HG02588 (cell line): ENCODE measurements at regions not wholly inside any gene's neighbourhood (a gene's known extent, or its start where the extent isn't known, plus 50 kb on each side); places are given as distances from the start of the nearest gene placed in this dataset.

Experiments
- ATAC-seq: cut with Tn5 transposase; IDR thresholded peaks from one replicate; pipeline ENCODE4 v1.9.1; 2021; ENCODE audit warnings: mild to moderate bottlenecking, moderate library complexity; ENCODE audit not compliant: unreplicated experiment

DNA sequence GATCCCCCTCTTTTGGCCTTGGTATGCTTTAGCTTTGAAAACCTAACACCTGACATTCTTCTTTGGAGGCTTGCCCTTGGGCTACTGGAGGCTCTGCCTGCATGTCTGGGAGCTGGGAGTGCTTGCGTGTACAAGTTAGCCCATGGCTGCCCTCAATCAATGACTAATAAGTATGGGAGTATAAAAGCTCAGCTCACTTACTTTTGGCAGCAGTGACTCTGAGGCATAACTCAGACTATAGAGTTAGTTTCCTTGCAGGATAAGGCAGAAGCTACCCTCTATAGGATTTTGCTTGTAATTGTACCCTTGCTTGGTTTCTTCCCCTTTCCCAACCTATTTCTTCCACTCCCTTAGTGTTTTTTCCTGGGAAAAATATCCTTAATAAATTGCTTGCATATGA is 247.9 kb downstream of the PPP1R2C start:
- no peak for ATAC-seq

DNA sequence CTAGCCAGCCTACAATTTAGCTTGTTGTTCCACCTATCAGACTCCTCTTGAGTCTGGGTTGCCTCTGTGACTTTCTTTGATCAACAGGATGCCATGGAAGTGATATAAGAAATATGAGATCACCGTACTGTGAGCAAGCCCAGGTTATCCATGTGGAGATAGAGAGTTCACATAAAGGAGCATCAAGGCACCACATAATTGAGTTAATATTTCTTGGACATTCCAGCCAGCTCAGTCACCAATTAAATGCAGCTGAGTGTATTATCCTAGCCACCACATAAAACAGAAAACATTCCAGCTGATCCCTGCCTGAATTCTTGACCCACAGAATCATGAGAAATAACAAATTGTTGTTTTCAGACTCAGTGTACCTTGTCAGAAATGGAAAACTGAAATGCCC is 253.6 kb downstream of the PPP1R2C start:
- ATAC-seq: no peak

DNA sequence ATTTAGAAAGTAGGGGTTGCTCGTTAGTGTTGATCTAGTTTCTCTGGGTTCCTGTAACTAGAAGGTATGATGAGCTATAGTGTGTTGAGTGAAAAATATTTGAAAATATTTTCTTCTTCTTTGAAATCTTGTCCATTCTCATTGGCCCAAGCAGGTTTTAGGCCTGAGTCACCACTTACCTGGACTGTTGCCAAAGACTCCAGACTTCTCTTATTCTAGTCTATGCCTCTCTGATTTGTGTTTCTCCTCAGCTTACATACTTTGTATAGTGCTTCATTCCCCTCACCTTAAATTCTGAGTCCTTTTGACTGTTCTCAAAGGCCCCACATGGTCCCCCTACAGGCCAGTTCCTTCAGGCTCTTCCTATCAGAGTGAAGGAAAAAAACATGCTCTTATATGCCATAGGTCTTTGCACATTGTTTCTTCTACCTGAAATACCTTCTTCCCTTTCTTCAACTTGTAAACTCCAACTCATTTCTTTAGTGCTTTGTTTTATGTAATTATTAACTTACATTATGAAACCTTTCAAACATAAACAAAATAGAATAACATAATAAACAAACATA is 258.2 kb downstream of the PPP1R2C start:
- ATAC-seq: no peak

DNA sequence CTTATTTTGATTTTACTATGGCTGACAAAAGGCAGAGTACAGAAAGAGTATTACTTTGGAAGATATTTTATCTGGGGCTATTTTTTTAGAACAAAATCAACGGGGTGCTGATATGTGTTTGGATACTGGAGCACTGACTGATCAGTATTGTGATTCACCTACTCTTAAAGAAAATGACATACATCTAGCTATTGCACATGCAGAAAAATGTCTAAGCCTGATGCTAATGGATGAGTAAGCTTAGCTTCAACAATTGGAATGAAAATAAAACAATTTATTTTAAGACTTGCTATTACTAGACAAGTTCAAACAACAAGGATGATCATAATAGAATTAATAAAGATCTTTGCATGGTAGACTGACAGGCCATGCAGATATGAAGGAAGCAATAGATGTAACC is 262.0 kb downstream of the PPP1R2C start:
- ATAC-seq: no peak

DNA sequence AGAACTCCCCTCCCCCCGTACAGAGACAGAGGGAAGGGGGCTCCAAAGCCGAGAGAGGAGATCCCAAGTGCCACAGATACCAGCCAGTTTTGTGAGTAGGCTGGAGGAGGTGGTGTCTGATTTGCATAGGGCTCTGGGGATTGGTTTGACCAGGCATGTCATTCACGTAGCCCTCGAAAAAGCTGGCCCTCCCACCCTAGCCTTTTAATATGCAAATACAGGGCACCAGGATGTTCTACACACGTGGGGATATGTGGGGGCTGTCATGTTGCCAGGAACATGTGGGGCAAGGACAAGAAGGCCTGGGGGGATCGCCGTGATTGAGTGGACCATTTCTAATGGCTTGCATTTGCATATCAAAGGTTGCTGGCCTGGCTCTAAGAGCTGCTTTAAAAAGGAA is 272.9 kb downstream of the PPP1R2C start:
- ATAC-seq: no peak

DNA sequence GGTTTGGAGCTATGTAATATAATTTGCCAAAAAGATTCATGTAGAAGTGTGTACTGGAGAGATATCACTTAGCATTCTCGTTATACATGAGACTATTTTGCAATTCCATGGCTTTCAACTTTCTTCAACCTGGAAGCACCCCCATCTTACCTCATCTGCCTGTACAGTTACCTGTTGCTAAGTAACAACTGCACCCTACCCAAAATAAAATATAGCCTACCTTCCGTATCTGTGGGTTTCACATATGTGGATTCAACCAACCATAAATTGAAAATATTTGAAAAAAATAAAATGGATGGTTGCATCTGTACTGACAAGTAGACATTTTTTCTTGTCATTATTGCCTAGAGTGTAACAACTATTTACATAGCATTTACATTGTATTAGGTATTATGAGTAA is 278.3 kb downstream of the PPP1R2C start:
- no peak for ATAC-seq

DNA sequence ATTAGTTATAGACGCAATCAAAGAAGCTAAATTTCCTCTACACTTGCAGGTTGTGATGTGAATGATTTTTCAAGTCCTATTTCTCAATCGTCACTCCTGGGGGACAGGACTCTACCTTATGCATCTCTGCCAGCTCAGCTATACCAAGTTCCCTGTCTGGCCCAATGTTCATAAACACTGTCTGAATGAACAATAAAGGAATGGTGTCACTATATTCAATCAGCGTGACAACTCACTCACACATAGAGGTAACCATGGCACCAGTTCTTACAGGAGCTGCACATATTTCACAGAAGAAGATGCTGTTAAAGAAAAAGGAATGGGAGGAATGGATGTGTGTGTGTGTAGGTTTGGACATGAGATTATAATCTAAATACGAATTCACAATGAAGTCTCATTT is 280.6 kb downstream of the PPP1R2C start:
- ATAC-seq: no peak

DNA sequence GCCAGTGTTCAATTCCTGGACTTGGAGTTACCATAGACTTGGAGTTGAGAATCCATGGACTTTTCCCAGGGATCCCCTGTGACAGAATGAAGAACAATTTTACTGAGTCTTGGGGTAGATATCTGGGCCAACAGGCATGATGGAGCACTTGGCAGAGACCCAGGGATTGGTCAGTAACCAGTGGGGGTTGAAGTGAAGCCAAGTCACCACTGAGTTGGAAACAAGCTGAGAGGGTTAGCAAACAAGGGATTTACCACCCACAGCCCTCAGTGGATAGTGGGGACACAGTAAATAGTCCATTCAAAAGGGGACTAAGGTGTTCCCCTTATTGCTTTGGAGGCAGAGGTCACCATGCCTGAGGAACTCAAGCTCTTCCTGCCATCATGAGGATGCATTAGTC is 281.7 kb downstream of the PPP1R2C start:
- ATAC-seq: no peak

DNA sequence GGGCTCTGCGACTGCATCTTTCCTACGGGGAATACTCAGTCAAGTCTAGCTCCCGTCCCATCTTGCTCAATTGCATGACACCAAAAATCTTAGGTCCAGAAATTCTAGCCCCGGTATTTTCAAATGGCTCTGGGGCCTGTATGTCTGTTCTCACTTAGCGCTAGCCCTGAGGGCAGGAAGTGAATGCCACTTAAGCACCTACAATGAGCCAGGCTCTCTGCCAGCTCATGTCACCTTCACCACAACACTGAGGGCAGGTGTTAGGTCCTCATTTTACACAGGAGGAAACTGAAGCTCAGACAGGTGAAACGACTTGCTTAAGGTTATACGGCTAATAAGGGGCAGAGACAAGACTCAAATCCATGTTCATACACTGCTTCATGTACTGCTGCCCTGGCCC is 282.8 kb downstream of the PPP1R2C start:
- no peak for ATAC-seq

DNA sequence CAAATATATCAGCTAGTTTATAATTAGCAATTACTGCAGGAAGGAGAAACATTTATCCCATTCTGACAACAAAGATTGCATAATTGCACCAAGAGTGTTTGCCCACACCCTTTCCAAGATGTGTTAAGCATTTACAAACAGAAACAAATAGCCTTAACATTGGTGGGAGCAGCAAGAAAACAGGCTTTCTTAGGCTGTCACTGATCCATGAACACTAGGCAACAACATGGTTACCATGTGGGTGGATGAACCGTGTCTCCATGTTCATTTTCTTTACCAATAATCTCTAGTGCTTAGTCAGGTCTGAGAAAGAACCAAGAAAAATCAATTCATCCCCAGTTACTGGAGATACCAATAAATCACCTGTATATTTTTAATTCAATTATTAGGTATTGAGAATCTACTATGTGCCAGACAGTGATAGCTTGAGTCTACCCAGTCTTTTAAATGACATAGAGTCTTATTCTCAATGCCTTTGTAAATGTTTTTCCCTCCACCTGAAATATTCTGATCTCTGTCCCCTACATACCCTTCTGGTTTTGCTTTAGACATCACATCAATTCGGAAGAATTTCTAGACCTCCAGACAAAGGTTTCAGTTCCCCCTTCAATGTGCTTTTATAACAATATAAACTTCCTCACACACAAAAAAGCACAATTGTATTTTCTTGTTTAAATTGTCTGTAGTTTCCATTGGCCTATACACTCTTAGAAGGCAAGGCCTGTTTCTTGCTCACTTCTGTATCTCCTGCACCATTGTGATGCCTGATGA is 286.6 kb downstream of the PPP1R2C start:
- no peak for ATAC-seq

DNA sequence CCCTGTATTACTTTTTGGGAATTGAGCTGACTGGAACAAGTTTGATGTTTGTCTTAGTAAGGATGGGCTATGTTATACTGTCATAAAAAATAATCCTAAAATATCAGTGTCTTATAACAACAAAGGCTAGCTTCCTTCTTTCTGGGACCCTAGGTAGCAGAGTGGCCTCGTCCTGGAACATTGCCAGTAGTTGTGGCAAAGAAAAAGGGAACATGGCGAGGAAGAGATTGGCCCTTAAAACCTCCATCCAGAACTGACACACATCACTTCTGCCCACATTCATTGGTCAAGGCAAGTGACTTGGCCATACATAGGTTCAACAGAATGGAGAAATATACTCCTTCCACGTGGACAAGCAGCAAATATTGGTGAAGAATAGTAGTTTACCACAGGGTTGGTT is 287.9 kb downstream of the PPP1R2C start:
- no peak for ATAC-seq

DNA sequence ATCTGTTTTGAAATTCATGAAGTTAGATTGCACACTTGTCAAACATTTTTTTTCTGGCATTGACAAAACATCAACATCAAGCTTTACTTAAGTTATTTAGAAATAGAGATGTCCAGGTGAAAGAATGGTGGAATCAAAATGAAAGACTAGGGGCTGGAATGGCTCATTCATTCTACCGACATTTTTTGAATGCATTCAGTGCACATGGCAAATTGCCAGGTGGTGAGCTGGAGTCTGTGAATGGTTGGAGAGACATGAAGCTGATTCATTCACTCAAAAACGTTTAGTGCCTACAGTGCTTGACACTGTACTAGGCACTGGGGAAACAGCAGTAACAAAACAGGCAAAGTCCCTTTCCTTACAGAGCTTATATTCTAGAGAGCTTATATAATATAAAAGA is 292.4 kb downstream of the PPP1R2C start:
- no peak for ATAC-seq

DNA sequence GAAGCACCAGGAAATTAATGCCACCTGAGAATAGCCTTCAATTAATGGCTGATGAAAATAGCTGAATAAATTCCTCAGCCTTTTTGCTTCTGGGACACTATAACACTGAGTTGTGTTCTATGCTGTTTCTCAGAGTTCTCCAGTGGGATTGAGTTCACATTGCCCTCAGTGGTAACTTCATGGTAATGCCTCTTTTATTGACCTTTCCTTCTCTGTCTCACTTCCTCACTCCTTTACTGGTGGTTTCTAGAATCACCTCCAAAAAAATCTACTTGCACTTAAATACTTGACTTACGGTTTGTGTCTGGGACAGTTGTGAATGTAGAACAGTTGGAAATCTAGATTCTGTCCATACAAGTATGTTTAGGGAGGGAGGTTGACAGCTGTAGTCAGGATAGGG is 293.7 kb downstream of the PPP1R2C start:
- no peak for ATAC-seq

DNA sequence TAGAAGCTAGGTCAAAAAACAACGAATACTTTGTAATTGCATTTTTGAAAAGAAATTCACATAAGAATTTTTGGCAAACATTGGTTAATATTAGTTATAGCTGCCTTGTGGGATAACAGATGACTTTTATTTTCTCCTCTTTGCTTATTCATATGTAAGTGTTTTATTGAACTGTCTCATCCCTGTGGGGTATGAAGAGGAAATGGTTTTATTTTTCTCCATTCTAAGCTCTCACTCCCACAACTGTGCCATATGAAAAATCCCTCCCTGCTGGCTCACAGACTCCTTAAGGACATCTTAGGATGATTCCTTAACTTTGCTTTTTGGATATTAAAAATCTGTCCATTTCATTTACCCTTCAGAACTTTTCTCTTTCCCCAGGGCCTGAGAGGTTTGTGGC is 300.6 kb downstream of the PPP1R2C start:
- ATAC-seq: no peak

DNA sequence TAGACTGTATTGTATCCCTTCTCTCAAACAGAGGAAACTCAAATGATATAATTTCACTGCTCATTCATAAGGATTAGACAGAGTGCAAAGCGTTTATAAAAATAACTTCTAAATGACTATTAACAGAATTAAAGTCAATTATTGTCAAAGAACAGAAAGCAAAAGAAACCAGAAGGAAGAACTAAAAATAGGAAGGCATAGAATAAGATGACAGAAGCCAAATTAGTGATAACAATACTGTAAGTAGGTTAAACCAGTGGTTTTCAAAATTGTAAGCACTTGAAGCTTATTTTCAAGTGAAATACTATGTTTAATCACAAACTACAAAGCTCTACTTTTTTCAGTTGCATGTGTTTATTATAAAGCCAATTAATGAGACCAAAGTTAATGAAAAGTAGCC is 305.2 kb downstream of the PPP1R2C start:
- no peak for ATAC-seq

DNA sequence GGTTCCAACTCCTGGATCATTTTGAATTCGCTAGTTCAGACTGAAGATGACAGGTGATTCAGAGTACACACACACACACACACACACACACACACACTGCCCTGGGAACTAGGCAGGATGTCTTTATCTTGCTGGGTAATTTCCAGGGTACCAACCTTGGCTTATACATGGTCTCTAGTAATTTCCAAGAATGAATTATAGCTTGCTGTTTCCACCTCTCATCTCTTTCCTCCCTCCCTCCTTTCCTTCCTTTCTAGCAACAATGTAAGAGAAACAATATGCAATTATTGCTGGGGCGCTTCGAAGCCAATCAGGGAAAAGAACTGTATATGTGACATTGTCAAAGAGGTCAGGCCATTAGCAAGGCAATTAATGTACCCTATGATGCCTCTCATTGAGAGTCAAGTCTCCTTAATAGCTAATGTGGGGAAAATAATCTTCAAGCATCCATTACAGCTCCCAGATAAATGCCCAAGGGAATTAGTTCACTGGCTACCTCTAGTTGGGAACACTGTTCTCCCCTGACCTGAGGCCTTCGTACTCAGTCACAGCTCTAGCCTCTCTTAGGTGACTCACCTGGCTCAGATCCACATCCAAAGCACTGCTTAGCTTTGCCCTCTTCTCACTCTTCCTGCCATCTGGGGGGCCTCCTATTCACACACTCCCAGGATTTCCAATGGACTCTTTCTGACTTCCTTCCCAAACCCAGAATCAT is 311.5 kb downstream of the PPP1R2C start:
- ATAC-seq: no peak

DNA sequence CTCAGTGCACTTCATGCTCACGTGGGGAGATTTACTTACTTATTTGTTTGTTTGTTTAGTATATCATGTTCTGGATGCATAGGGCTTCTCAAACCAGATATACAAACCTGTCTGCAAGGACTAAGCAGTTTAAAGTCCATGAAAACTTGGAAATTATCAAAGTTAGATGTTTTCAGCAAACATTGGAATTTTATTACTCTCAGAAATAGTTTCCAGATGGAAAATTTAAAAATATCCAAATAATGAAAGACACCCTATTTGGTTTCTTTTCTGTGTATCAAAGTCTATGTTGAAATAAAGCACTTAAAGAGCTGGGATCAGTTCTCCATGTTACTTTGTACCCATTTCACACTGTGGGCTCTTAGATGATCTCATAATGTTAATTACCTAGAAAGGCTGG is 312.1 kb downstream of the PPP1R2C start:
- ATAC-seq: no peak

DNA sequence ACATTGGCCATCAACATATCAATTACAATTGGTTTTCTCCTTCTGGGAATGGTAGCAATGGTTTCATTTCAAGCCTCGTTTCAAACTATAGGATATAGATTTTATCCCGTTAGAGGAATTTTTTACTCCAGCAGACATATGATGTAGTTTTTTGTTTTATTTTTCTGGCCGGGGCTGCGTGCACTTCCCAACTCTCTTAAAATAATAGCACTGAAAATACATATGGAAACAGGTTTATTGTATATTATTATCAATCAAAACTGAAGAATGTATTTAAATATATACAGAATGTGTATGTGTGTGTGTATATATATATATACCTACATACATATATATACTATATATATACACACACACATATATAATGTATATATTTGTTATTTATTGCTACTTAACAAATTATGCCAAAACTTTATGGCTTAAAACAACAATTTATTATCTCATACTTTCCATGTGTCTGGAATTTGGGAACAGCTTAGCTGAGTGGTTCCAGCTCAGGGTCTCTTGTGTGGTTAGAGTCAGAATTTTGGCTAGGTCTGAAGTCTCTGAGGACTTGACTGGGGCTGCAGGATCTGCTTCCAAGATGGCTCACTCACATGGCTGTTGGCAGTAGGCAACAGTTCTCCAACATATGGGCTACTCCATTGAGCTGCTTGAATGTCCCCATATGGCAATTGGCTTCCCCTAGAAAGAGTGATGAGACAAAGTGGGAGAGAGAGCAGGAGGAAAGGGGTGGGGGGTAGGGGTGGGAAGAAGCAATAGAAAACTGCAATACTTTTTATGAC is 314.1 kb downstream of the PPP1R2C start:
- ATAC-seq: no peak

DNA sequence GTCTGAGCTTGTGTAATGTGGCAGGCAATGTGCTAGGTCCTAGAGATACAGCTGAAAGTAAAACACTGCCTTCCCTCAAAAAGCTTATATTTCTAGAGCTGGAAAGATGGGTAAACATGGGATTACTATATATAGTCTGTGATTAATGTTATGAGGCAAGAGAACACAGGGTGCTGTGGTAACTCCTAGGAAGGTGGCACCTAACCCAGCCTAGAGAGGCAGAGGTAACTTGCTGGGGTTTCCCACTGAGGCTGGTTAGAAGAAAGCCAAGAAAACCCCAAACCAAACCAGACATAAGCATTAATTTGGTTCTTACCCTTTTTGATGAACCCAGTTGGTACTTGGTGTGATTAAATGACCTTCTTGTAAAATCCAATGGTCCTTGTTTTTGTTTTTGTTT is 315.0 kb downstream of the PPP1R2C start:
- no peak for ATAC-seq

DNA sequence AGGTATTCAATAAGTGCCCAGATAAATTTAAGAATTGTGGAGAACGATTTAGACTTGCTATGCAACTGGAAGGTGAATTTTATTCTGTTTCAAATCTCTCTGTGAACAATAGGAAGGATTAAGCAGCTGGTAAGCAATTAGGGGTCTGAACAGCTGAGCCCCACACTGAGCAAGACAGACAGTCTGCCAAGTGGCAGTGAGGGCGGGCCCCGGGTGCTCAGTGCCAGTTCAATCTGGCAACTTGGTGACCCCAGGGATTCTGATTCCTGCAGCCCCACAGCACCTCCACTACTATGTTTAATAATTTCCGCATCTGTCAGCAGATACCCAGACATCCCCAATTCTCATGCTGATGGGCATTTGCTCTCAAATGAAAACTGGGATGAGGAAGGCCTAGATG is 317.3 kb downstream of the PPP1R2C start:
- no peak for ATAC-seq

DNA sequence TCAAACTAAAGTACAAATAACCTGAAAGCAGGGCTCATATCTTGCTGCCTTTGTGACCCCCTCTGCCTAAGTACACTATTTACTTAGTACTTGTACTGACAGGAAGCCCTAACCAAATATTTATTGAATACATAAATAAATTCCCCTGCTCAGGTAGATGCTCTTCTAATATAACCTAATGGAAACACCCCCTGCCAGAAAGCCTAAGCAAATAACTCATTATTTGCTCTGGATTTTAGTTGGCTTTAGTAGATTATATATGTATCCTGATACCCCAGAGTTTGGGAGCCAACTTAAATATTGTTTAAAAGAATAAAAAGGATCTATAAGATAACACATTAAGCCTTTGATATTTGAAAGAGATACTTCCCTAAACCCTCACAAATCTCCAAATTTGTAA is 318.2 kb downstream of the PPP1R2C start:
- no peak for ATAC-seq
